ENCODE measurements at regions not wholly inside any gene's neighbourhood (a gene's known extent, or its start where the extent isn't known, plus 50 kb on each side); places are given as distances from the start of the nearest gene placed in this dataset.

DNA sequence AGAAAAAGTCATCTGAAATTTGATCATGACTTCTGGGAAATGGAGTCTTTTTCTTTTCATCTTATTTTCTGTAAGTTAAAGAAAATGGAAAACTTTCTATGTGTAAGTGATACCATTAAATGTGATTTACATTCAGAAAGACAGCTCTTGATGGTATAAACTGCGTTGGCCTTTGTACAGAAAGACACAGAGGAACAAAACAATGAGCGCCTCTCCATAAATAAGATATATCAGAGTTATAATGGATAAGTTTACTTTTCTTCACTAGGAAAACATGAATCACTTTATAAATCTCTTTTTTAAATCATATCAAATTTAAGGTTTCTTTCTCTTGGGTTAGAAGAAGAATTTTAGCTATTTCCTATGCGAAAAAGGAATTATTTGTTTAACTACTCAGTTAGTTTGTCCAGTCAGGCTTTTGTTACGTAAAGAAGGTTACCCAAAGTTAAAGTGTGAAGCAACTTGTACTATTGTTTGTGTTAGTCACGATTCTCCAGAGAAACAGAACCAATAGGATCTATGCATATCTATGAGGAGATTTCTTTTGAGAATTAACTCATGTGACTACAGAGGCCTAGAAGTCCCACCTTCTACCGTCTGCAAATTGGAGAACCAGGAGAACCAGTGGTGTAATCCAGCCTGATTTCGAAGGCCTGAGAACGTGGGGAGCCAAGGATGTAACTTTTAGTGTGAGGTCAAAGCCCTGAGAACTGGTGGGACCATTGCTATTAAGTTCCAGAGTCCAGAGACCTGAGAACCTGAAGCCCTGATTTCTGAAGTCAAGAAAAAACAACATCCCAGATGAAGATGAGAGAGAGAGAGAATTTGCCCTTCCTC is 295.4 kb upstream of the KCNJ16 start:
- no peak for DNase-seq

GRCh38 chr17:69783865-69784264 is 291.2 kb upstream of the KCNJ16 start:
- no peak for DNase-seq

- no peak for DNase-seq
These were observed 286.1 kb upstream of the KCNJ16 start for GRCh38 chr17:69788957-69789356.

DNA sequence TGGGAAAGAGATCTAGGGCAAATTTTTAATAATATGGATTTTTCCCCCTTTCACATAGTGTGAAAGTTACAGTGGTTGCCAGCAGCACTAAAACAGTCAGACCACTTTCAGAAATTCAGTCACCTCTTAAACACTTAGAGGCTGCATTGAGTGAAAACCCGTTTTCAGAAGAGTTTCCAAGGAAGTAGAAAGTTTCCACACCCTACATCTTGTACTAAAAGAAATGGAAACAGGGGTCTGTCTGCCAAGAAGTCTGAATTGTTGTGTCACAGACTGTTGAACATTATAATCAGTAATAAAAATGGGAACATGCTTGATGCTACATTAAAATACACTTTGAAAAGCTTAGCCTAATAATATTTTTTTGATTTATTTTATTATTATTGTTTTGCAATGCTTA is 278.9 kb upstream of the KCNJ16 start:
- DNase-seq = no peak

GRCh38 chr17:69800870-69801269 is 274.2 kb upstream of the KCNJ16 start:
- DNase-seq = no peak

DNA sequence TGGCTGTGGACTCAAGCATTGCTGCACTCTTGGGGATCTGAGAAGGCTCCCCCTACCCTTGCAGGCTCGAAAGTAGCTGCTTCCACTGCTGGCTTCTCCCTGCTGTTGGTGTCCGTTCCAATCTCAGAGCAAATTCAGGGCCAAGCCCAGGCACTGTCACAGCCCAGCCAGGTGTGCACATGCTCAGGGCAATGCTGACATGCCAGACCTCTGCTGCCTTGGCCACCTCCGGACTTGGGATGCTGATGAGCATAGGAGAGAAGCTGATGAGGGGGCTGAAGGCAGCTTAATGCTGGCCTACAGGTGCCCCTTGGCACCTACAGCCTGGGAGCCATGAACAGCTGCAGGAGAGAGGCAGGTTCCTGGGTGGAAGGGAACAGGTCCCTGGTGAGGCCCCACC is 273.7 kb upstream of the KCNJ16 start:
- DNase-seq = no peak

DNA sequence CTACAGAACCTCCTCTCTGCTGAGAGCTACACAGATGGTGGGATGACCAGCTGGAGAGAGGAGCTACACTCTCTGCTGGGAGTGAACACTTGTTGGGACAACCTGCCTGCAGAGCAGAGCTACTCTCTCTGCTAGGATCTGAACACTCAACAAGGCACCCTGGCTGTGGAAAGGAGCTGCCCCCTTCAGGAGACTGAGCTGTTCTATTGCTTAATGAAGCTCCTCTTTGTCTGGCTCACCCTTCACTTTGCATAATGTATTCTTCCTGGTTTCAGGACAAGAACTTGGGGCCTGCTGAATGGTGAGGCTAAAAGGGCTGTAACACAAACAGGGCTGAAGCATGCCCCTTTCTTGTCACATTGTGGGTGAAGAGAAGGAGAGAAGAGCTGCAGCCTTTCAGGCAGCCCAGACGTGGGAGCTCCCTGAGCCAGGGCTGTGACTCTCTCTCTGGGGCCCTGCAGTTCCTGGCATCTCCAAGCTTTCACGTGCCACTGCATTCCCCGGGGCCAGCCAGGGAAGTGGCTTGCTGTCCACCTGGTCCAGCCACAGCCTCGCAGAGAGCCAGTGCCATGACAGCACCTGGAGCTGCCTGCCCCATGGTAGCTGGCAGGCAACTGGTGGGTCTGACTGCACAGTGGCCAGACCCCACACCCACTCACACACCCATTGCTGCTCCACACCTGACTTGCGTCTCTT is 272.8 kb upstream of the KCNJ16 start:
- DNase-seq = no peak

GRCh38 chr17:69809331-69809730 is 265.7 kb upstream of the KCNJ16 start:
- DNase-seq = no peak

GRCh38 chr17:69810326-69810965 is 264.6 kb upstream of the KCNJ16 start:
- no peak for DNase-seq

GRCh38 chr17:69812240-69812837 is 262.7 kb upstream of the KCNJ16 start:
- DNase-seq = no peak

DNA sequence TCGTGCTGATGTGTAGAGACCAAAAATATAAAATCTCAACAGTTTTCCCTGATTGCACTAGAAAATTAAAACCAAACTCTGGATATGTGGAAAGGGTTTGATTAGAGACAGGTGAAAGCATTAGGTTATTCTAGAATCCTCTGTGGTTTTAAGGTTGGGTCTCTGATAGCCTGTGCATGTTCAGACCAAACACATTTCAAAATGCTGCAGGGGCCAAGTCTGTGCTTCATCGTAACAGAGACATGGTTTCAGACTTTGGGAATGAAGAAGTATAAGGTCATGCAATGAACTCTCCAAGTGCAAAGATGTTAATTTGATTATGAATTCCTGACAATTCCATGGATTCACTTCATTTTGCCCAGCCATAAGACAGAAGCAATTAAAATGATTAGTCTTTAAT is 261.0 kb upstream of the KCNJ16 start:
- no peak for DNase-seq

DNA sequence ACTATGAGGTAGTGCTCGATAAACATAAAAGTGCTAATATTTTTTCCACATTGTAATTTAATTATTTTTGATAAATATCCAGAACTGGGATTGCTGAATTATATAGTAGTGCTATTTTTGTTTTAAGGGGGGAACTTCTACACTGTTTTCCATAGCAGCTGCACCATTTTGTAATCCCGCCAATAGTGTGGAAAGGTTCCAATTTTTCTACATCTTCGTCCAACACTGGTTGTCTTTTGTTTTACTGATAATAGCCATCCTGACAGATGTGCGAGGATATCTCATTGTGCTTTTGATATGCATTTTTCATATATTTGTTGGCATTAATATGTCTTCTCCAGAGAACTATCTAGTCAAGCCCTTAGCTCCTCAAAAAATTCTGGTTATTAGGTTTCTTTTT is 259.6 kb upstream of the KCNJ16 start:
- no peak for DNase-seq

DNA sequence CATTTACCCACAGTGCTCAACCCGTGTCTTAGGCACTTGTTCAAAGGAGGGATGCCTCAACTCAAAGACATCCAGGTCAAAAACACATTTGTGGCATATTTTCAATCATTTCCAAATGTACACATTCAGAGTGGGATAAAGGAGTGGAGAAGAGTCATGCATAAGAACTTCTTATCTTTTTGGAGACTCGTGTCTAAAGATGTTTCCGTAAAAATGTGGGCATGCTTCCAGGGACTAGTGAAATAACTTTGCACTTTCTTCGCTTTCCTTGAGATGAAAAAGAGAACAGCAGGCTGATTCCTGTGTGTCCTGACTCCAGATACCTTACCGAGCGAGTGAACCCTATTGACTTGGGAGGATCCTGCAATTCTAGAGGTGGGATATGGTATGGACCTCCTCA is 256.6 kb upstream of the KCNJ16 start:
- DNase-seq = no peak

- DNase-seq = no peak
These were observed 255.5 kb upstream of the KCNJ16 start for GRCh38 chr17:69819316-69820087.

GRCh38 chr17:69820876-69821473 is 254.1 kb upstream of the KCNJ16 start:
- DNase-seq = no peak

- no peak for DNase-seq
These were observed 252.6 kb upstream of the KCNJ16 start for GRCh38 chr17:69822314-69822875.

DNA sequence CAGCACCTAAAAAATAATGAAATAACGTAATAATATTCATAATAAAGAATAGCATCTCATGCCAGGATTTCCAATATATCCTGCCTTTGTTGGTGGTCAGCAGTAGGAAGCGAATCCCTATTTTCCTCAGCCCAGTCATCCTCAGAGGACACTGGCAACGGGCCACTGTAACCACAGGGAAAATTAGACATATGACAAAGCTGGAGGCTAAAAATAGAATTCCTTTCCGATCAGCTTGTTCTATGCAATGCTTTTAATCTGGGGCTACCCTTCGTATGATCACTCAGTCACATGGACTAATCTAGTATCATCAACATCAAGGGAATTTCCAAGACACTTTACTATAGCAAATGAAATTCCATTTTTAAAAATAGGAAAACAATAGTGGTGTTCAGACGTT is 246.9 kb upstream of the KCNJ16 start:
- no peak for DNase-seq

DNA sequence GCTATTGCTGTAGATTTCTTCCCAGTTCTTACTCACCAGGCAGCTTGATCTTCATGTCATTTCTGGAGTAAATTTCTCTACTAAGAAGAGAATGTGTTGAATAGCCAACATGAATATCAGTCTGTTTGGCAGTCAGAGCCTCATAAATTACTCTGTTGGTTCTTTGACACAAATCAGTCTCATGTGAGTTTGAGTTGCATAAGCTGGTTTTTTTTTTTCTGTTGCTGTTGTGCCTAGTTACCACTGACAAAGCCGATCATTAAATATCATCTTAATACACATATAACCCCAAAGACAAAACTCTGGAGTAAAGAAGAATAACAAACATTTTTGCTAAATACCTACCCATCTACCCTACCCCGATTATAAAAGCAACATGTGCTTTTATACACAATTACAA is 240.5 kb upstream of the KCNJ16 start:
- DNase-seq = no peak

DNA sequence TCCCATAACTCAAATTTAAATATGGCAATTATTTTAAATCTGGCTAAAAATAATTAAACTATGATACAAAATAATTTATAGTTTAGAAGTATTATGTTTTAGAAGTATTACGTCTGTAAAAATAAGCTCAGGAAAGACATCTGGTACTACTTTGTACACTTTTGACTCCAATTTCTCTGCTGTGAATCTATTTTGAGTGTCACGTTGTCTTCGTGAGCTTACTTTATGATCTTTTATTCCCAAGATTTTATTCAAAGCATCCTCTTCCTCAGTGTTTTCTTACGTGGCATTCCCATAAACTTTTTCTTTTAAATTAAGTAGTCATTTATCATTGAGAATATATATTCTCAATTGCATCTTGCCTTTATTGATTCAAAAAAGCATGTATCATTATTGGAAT is 223.3 kb upstream of the KCNJ16 start:
- no peak for DNase-seq

- no peak for DNase-seq
These were observed 221.3 kb upstream of the KCNJ16 start for GRCh38 chr17:69853541-69854224.

DNA sequence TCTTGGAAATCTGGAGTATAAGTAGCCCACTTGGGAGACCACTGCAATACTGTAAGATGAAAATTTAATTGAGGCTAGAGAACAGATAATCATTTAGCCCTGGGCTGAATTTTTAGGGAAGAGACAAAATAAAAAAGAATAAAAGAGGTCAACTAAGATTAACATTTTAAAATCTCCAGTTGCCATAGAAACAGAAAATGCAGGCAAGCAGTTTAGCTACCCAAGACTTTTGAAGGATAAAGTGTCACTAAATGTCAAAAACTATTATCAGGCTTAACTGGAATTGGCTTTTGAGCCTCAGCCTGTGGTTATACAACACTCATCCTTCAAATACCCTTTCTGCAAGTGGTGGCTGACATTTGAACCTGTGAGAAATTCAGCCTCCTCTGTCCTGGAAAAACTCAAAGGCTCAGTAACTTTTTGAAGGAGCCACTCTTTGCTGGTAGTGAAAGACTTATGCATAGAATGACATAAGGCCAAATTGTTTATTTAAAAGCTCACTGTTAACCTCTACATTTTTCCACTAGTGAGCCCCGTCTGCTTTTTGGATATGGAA is 220.7 kb upstream of the KCNJ16 start:
- no peak for DNase-seq
